ENCODE measurements at regions not wholly inside any gene's neighbourhood (a gene's known extent, or its start where the extent isn't known, plus 50 kb on each side); places are given as distances from the start of the nearest gene placed in this dataset.

DNA sequence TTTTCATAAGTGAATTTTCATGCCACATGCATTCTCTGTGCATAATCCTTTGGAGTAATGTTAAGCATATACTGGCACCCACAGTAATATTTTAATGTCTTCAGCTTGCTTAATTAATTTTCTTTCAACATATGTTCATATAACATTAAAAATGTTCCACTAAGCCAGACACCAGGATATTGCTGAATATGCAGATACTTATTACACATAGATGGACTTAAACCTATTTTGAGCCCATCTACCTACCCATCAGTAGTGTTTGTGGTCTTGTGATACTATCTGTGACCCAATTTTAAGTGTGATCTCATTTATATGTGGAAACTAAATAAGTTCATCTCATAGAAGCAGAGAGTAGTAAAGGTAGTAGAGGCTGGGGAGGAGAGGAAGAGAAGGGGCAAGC is 379.5 kb upstream of the JAG1 start:
- Histone ChIP-seq H3K27ac (no peak overlapping the region), H3K4me3 (no peak overlapping the region)

DNA sequence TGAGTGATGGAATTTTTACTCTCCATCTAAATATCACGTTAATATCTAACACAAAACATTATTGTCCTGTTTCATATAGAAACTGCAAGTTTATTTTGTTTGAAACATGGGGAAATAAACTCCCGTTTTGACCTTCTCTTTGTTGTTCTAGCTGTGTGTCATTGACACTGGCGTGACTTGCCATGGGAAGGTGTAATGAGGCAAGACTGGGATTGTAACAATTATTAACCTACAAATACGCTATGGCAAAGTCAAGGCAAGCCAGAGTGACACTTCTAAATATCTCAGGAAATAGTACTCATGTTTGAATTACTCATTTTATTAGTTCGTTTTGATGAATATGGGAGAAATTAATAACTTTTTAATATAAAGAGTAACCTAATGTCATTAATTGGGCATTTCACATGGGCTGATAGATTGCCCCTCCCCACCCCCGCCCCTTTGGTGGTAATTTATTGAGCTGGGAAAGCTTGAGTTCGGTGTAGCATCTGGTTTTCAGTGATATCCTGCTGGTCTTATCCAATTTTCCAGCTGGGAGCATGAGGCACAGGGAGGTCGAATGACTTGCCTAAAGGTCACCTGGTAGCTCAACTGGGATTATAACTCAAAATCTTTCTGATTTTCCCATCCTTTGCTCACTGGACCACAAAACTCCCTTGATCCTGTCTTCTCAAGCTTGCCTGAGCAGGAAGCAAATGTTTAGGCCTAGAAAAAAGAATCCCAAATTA is 380.6 kb upstream of the JAG1 start:
- H3K4me3 ChIP-seq: no peak overlapping the region
- no peak overlapping the region for H3K27ac ChIP-seq

DNA sequence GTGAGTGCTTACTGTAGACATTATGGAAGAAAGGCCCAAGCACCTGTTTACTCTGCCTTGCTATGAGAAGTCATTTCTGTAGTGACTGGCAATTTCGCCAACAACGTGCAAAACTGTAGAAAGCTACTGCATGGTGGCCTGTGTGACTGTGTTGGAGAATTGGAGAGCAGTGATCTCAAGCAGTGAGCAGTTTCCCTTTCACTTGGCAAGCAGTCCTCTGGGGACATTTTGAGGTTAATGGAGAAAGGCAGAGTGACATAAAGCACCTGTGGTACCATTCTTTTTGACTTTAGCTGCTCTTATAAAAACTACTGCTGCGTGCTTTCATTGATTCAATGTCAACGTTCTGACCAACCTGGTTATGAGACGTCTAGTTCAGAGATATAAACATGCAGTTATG is 382.6 kb upstream of the JAG1 start:
- no peak overlapping the region for H3K27ac ChIP-seq
- no peak overlapping the region for H3K4me3 ChIP-seq

DNA sequence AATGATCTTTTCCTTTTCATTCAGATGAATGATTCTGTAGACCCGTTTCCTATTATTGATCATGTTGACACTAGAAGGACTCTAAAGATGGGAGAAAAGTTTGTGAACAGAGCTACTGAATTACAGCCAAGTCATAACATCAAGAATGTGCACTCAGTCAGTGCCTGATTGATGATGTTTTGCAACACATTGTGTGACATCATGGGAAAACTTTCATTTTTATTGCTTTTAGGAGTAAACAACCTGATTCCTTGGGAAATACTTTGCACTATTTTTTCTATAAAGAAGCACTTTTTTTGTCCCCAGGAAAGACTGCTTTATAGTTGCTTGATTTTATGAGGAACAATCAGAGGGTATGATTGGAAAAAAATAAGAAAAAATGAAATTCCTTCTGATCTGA is 383.8 kb upstream of the JAG1 start:
- Histone ChIP-seq H3K4me3 (no peak overlapping the region), H3K27ac (no peak overlapping the region)

DNA sequence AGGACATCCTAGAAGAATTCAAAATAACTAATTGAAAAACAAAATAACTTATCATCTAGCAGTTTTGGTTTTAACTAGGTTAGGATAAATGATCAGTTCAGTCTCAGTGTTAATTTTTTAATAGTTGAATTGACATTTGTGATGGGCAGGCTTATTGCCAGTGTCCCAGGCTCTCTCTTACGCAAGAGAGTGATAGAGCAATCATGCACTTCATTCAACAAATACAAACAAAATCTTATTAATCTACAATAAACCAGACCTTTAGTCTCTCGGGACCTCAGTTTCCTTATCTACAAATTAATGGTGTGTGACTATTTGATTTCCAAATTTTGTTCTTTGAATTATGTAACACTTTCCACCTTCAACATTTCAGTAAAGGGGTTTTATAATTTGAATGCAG is 385.9 kb upstream of the JAG1 start:
- H3K27ac ChIP-seq: no peak overlapping the region
- no peak overlapping the region for H3K4me3 ChIP-seq

DNA sequence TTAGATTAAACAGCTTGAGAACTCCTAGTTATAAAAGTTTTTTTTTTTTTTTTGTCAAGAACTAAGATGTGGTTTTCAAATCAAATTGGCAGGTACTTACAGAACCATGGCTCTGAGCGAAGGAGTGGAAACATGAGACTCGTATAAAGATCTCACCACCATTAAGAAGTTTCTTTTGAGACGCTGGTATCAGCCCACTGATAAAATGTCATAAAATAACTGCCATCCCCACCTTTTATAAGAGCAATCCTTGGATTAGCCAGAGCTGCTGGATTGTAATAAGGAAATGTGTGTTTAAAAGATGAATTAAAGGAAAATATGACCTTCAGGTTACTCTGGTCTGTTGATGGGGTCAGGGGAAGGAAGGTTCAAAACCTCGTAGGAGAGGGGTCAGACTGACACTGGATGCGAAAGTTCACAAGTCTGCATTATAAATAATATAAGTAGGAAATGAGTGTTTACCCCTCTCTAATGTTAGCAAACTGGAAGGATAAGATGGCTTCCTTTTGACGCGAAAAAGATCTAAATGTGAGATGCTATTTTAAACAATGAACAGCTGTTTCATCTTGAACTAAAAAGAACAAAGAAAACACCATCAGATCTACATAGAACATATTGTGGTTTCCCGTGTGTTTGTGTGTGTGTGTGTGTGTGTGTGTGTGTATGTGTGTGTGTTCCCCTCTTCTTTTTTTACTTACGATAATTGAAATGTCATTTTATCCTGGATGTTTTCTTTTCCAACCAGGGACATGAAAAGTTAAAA is 386.8 kb upstream of the JAG1 start:
- H3K27ac ChIP-seq: no peak overlapping the region
- H3K4me3 ChIP-seq: no peak overlapping the region

DNA sequence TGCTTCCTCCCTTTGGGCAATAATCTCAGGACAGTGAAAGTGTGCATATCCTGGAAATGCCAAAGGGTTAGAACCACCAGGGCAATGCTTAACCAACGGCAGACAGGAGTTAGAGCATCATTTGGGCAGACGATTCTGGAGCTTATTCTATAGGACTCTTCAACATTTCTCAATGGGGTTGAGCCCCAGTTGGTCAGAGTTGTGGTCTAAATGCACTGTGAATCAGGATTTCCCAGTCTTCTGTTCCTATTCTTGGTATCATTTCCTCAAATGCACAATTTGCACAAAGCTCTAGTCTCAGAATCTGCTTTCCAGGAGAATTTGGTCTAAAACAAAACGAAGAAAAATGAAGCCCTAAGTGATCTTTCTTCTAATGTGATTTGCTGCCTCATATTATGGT is 389.6 kb upstream of the JAG1 start:
- no peak overlapping the region for H3K4me3 ChIP-seq
- no peak overlapping the region for H3K27ac ChIP-seq

DNA sequence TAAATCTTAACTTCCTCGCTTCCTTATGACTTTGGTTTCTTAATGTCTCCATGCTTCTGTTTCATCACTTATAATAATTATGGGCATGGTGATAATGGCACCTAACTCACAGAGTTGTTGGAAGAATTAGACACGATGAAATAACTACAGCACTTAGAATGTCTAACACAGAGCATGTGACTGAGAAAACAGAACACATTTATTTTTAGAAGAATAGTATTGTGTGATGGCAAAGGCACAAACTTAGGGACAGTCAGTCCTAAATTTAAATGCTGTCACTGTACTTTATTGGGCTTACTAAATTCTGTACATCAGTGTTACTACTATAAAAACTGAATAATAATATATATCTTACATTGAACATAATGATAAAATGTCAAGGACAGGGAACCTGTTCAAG is 391.1 kb upstream of the JAG1 start:
- Histone ChIP-seq H3K4me3 (no peak overlapping the region), H3K27ac (no peak overlapping the region)

DNA sequence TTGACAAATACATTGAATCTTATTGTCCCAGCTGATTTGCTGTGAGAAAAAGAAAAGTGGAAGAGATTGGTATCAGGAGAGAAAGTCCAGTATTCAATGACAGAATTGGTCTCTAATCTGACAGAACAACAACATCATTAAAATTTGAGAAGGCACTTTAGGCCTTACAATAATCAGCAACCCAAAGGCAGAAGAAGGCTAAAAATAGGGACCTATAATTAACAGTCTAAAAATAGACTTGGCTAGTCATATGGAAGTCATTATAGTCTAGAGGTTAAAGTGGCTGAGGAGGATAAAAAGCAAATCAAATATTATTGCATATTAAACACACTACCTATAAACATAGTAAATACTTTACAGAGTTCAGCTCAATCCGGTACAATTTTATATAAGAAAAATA is 393.6 kb upstream of the JAG1 start:
- no peak overlapping the region for H3K27ac ChIP-seq
- H3K4me3 ChIP-seq: no peak overlapping the region

DNA sequence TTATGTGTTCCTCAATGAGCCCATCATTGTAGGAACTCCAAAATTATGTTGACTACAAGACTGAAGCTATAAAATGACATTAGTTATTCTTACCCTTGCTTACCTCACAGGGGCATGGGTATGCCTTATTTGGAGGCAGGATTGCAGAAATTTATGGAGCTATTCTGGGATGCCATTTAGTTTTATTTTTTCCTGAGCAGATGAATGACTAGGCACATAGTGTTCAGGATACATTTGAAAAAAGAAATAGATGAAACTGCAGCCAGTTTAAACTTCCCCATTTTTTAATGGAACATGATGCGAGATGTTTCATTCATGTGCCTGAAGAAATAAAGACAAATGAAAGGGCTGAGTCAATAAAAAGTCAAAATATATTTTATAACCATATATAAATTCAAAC is 399.2 kb upstream of the JAG1 start:
- H3K4me3 ChIP-seq: no peak overlapping the region
- H3K27ac ChIP-seq: no peak overlapping the region

DNA sequence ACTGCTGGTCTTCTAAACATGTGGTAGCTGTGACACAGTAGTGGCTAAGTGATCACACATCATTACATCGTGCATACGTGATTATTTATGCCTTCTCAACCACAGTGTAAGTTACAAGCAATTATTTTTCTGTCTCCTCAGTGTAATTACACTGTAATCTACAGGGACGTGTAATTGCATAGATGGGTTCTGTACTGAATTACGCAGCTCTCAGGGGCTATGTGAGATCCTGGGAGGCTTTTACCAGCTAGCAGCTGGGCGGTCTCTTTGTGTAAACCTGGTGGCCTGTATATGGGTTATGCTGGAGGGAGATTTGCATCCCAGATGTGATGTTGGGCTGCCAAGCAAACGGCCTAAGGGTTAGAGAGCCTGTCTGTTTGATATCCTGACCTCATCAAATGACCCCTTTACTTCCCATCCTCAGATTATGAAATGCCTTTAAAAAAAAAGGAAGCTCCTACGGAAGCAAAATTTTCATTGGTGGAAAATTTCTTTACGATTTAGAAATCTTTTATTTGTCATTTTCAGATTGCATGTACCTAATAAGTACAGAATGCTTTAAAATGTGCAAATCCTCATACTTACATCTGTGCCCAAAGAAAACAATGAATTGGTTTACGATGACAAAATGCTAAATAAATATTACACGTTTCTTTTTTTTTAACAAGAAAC is 402.8 kb upstream of the JAG1 start:
- H3K4me3 ChIP-seq: no peak overlapping the region

DNA sequence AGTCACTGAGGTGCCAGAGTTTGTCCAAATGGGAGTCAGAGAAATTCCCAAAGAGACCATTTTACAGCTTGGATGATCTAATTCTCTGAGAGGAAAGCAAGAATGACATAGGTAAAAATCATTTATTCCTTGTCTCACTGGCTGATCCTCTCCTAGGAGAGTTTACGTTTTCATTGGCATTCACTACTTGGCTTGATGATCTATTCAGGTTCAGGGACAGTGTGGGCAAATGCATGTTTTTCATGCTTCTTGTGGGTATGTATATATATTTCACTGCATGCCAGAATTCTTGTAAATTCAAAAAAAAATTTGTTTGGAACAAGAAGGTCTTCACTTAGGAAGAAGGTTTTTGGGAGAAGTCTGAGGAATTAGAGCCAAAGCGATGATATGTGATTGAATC is 403.4 kb upstream of the JAG1 start:
- no peak overlapping the region for H3K27ac ChIP-seq
- no peak overlapping the region for H3K4me3 ChIP-seq

More for the DNA sequence above, 402.8 kb upstream of the JAG1 start:
- no peak overlapping the region for H3K27ac ChIP-seq

DNA sequence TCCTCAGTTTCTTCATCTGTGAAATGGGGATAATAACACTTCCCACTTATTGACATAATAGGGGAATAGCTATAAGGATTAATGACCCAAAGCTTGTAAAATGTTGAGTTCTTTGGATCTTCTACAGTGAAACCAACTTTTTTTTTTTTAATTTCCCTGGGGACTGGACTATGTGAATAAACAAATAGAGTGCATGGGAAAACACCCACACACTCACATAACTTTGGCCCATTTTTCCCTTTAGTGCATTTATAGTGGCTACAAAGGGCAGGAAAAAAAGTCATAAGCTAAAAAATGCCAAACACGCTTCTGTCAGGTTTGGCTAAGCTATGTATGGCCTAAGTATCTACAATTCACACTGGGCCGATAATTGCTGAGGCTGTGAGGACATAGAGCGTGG is 406.2 kb upstream of the JAG1 start:
- Histone ChIP-seq H3K4me3 (no peak overlapping the region), H3K27ac (peak overlapping the region in 2 of 21 experiments; percentile 25 to 58)

DNA sequence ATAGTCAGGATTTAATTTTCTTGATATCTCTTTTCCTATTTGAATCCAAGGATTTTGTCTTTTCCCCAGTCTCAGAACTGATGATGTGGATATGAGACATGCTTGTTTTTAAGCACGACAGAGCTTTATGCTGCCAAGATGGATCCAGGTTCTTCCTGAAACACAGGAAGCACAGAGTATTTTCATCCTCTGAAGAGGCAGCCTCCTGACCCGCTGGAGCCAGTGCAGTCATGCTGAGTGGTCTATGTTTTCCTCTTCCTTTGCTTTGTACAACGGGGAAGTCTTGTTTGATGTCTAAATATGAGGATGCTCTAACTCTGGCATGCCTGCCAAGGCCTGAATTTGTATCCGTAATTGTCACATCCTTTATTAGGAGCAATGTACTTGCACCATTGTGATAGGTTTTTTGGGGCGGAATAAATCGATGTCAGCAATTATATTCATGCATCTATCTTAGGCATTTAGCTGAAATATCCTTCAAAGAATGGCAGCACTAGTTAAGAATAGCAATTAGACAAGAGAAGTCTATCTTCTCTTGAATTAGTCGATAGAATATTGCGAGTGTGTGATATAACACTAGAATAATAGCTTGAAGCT is 407.1 kb upstream of the JAG1 start:
- Histone ChIP-seq H3K27ac (peak overlapping the region in 2 of 21 experiments; percentile 3 to 58), H3K4me3 (no peak overlapping the region)

DNA sequence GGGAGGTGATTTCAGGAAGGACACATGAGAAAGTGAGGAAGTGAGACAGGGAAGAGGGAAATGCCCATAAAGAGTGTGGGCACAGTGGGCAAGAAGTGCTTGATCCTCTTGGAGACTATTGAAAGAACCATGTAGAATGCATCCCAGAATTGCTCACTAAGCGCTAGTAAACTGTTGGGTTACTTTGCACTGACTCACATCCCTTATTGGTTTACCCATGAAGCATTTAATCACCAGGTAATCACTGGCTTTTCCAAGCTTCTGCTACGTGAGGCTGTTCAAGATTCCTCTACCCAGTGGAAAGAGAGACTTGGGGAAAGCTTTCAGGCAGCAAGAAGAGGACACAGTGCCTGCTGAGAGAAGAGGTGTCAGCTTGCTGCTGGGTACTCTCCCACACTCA is 410.0 kb upstream of the JAG1 start:
- Histone ChIP-seq H3K4me3 (no peak overlapping the region), H3K27ac (no peak overlapping the region)

DNA sequence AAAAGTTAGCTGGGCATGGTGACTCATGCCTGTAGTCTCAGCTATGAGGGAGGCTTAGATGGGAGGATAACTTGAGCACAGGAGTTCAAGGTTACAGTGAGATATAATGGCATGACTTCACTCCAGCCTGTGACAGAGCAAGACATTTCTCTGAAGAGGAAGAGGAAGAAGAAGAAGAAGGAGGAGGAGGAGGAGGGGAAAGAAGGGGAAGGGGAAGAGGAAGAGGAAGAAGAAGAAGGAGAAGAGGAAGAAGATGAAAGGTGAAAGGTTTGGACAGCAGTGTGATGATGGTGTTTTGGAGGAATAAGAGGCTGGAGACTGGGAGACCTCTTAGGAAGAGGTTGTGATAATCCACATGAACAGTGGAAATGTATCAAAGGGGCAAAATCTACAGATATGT is 410.7 kb upstream of the JAG1 start:
- Histone ChIP-seq H3K4me3 (no peak overlapping the region), H3K27ac (no peak overlapping the region)

DNA sequence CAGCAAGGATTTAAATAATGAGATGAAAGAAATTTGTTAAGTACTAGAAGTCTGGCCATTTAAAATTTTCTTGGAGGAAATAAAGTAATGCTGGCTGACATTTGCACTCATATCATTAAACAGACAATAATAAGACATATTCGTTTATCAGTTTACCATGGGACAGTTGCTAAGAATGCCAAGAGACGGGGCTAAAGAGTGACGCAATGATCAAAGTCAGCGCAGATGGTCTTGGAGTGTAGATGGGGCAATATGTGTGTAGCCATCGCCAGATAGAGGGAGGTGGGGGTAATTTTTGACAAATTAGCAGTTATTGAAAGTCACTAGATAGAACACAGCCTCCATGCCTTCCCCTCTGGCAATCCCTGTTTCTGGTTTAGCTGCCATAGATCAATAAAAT is 413.2 kb upstream of the JAG1 start:
- Histone ChIP-seq H3K4me3 (no peak overlapping the region), H3K27ac (no peak overlapping the region)

DNA sequence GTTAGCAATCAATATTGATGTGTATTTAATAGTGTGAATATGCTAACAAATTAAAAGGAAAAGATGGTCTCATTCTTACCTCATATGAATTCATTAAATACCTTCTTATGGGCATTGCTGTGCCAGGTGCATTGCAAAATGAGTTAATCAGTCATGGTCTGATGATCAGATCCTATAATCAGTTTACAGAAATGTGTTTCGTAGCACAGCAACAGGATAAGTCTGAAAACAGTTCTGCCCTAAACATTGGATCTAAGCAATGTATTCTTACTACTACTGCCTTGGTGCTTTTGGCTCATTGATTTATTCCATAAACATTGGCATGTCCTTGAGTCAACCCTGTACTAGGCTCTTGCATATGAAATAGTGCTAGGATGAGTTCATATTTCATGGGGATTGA is 417.0 kb upstream of the JAG1 start:
- no peak overlapping the region for H3K4me3 ChIP-seq
- no peak overlapping the region for H3K27ac ChIP-seq

DNA sequence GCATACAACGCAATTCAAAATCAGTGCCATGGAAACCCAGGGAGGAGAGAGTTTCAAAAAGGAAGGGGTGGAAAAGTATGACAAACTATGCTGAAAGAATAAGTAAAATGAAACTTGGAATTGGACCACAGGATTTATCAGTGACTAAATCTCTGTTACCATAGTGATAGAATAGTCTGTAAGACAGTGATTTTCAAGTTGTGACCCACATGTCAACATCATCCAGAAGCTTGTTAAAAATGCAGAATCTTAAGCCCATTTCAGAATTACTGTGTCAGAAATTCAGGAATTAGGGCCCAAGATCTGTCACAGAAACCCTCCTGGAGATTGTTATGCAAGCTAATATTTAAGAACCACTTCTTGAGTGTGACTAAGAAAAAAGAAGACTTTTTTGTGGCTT is 417.7 kb upstream of the JAG1 start:
- Histone ChIP-seq H3K4me3 (no peak overlapping the region), H3K27ac (no peak overlapping the region)

DNA sequence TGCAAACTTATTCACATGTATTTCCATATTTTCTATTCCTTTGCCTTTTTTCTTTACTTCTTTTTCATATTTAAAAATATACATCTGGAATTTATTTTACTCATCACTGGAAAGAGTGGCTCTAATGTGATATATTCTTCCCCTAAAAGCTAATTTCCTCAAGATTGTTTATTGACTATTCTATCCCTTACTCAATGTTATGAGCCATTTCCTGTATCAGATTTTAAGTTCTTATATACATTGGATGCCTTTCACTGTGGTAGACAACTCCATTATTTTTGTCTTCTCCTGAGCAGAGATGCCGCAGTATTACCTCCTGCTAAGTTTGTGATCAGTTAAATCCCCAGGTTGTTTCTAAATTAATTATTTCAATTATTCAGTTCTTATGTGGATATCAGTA is 418.4 kb upstream of the JAG1 start:
- H3K4me3 ChIP-seq: no peak overlapping the region
- no peak overlapping the region for H3K27ac ChIP-seq

DNA sequence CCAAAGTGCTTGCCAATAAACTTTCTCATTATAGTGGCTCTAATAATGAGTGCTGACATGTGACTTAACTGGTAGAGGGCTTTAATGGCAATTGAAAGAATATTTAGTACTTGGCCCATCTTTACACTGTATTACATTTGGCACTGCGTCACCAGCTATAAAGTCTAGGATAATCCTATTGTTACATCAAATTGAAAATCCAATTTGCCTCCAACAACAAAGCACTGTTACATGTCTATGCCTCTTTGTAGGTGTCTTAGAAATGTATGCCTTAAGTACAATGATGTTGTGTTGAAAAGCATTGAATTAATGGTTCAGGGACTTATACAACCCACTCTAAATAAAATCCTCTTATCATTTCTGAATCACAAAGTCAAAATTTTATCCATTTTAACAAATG is 420.4 kb upstream of the JAG1 start:
- H3K4me3 ChIP-seq: no peak overlapping the region
- no peak overlapping the region for H3K27ac ChIP-seq

Data from skin epidermis (tissue), 12 donors.